Raji (cell line): ENCODE measurements at regions not wholly inside any gene's neighbourhood (a gene's known extent, or its start where the extent isn't known, plus 50 kb on each side); places are given as distances from the start of the nearest gene placed in this dataset.

Experiments
- POLR2A ChIP-seq: IDR thresholded peaks from 2 replicates; pipeline ENCODE4 v1.6.1; 2011; ENCODE audit warnings: low read depth, low read length, control low read depth; ENCODE audit not compliant: insufficient read depth

GRCh38 chr13:39910041-39910440 lies 254.6 kb downstream of the COG6 start:
- no peak for TF ChIP-seq POLR2A

- TF ChIP-seq POLR2A: no peak
These were observed 255.4 kb downstream of the COG6 start for GRCh38 chr13:39910833-39911232.

GRCh38 chr13:39913339-39913738 lies 257.9 kb downstream of the COG6 start:
- TF ChIP-seq POLR2A: no peak

GRCh38 chr13:39913928-39914327 lies 258.5 kb downstream of the COG6 start:
- TF ChIP-seq POLR2A: no peak

- TF ChIP-seq POLR2A: no peak
These were observed 260.0 kb downstream of the COG6 start for GRCh38 chr13:39915418-39915817.

GRCh38 chr13:39916330-39916729 lies 260.9 kb downstream of the COG6 start:
- TF ChIP-seq POLR2A: no peak

GRCh38 chr13:39918620-39919236 lies 263.3 kb downstream of the COG6 start:
- TF ChIP-seq POLR2A: no peak

- TF ChIP-seq POLR2A: no peak
These were observed 265.2 kb downstream of the COG6 start for GRCh38 chr13:39920613-39921012.

- no peak for TF ChIP-seq POLR2A
These were observed 270.9 kb downstream of the COG6 start for GRCh38 chr13:39926345-39926744.

- TF ChIP-seq POLR2A: no peak
These were observed 272.8 kb downstream of the COG6 start for GRCh38 chr13:39928261-39928660.

GRCh38 chr13:39929583-39929982 lies 274.1 kb downstream of the COG6 start:
- TF ChIP-seq POLR2A: no peak

- no peak for TF ChIP-seq POLR2A
These were observed 274.6 kb downstream of the COG6 start for GRCh38 chr13:39930060-39930459.

- no peak for TF ChIP-seq POLR2A
These were observed 275.3 kb downstream of the COG6 start for GRCh38 chr13:39930544-39931444.

GRCh38 chr13:39931505-39931904 lies 276.0 kb downstream of the COG6 start:
- TF ChIP-seq POLR2A: no peak

- no peak for TF ChIP-seq POLR2A
These were observed 279.7 kb downstream of the COG6 start for GRCh38 chr13:39935155-39935554.

- TF ChIP-seq POLR2A: no peak
These were observed 283.1 kb downstream of the COG6 start for GRCh38 chr13:39938596-39938995.
